ENCODE measurements at regions not wholly inside any gene's neighbourhood (a gene's known extent, or its start where the extent isn't known, plus 50 kb on each side); places are given as distances from the start of the nearest gene placed in this dataset.

- Histone ChIP-seq H3K9ac (ENCODE audit: low read depth, low read length) (no peak overlapping the region), H3K4me2 (ENCODE audit: low read depth, low read length) (no peak overlapping the region)
These were observed 76.8 kb downstream of the POU3F3 start for GRCh38 chr2:104930732-104931131.

More at GRCh38 chr2:104930732-104931131, 76.8 kb downstream of the POU3F3 start:
- ChIA-PET POLR2A (ENCODE audit: unreplicated experiment) (no interaction called here), CTCF (no interaction called here)
- Histone ChIP-seq H3K23ac (ENCODE audit: low read depth, low read length) (no peak overlapping the region), H3K18ac (ENCODE audit: low read depth, low read length) (no peak overlapping the region), H3K79me1 (ENCODE audit: low read depth in 1 of 2, low read length in 2 of 2) (no peaks in the 10 kb centered on the region), H2AK9ac (replicated peaks; ENCODE audit: low read depth, low read length, poor library complexity) (no peak overlapping the region), H4K20me1 (ENCODE audit: insufficient read depth, low read length) (no peaks in the 10 kb centered on the region), H3K27me3 (ENCODE audit: control insufficient read depth, insufficient read depth, low read length) (no peaks in the 10 kb centered on the region), H3K9me3 (ENCODE audit: control insufficient read depth, insufficient read depth, low read length) (no peaks in the 10 kb centered on the region), H4K5ac (ENCODE audit: low read depth, low read length) (no peak overlapping the region), H3K14ac (replicated peaks; ENCODE audit: low read depth, low read length) (no peak overlapping the region), H3K36me3 (ENCODE audit: control insufficient read depth, insufficient read depth, low read length) (no peaks in the 10 kb centered on the region), H3K4me1 (ENCODE audit: control insufficient read depth, insufficient read depth, low read length) (no peaks in the 10 kb centered on the region), H4K8ac (ENCODE audit: low read depth in 2 of 2, low read length in 2 of 2) (no peak overlapping the region), H3K9me1 (ENCODE audit: insufficient read depth, low read length) (no peaks in the 10 kb centered on the region), H2BK15ac (ENCODE audit: low read depth, low read length) (no peak overlapping the region), H2BK20ac (ENCODE audit: low read depth, low read length) (no peak overlapping the region), H2BK120ac (ENCODE audit: low read depth, low read length) (no peak overlapping the region), H3K56ac (ENCODE audit: extremely low read depth, insufficient read depth, low read length) (no peak overlapping the region), H3K4me3 (ENCODE audit: insufficient read depth, low read depth, low read length) (no peak overlapping the region), H3K4ac (ENCODE audit: low read depth, low read length) (no peak overlapping the region), H2AFZ (replicated peaks; ENCODE audit: low read length, poor library complexity) (no peak overlapping the region), H2AK5ac (ENCODE audit: low read depth, low read length) (no peak overlapping the region), H3K27ac (ENCODE audit: insufficient read depth, low read length) (no peak overlapping the region), H2BK5ac (ENCODE audit: low read depth, low read length, poor library complexity, severe bottlenecking) (no peak overlapping the region), H4K91ac (ENCODE audit: insufficient read depth, low read depth, low read length) (no peak overlapping the region)
- no TSS peak for BruUV-seq (replicated peaks)
- in situ Hi-C loops (cut with MboI; ENCODE audit: low sequenced_read_pairs) = no loop called here
- WGBS, 2 experiments (ENCODE audit: extremely low coverage in 2 of 2, insufficient read length in 1 of 2) = 33% methylated on average over 1 of the region's 3 CpGs; no CpG with 5 or more reads in 1 of the 2 experiments
- dilution Hi-C loops (cut with HindIII; ENCODE audit: low sequenced_read_pairs, unreplicated experiment) = no loop called here
- intact Hi-C loops (cut with micrococcal nuclease) = no loop called here
- ATAC-seq (ENCODE audit: low read depth) = no peak
- TF ChIP-seq FOS (IDR thresholded peaks at IDR 0.05; ENCODE audit: low read depth, low read length) = no peak
- TF ChIP-seq CEBPB (IDR thresholded peaks at IDR 0.05; ENCODE audit: low read depth, low read length) = no peak
- no peak for TF ChIP-seq MAFK (IDR thresholded peaks at IDR 0.05; ENCODE audit: low read depth, low read length)
- TF ChIP-seq, protein P1, sequence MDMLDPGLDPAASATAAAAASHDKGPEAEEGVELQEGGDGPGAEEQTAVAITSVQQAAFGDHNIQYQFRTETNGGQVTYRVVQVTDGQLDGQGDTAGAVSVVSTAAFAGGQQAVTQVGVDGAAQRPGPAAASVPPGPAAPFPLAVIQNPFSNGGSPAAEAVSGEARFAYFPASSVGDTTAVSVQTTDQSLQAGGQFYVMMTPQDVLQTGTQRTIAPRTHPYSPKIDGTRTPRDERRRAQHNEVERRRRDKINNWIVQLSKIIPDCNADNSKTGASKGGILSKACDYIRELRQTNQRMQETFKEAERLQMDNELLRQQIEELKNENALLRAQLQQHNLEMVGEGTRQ (IDR thresholded peaks at IDR 0.05; ENCODE audit: low read depth, low read length) = no peak
- no peak for TF ChIP-seq RFX5 (IDR thresholded peaks at IDR 0.05; ENCODE audit: low read depth, low read length)
- TF ChIP-seq, protein P2, sequence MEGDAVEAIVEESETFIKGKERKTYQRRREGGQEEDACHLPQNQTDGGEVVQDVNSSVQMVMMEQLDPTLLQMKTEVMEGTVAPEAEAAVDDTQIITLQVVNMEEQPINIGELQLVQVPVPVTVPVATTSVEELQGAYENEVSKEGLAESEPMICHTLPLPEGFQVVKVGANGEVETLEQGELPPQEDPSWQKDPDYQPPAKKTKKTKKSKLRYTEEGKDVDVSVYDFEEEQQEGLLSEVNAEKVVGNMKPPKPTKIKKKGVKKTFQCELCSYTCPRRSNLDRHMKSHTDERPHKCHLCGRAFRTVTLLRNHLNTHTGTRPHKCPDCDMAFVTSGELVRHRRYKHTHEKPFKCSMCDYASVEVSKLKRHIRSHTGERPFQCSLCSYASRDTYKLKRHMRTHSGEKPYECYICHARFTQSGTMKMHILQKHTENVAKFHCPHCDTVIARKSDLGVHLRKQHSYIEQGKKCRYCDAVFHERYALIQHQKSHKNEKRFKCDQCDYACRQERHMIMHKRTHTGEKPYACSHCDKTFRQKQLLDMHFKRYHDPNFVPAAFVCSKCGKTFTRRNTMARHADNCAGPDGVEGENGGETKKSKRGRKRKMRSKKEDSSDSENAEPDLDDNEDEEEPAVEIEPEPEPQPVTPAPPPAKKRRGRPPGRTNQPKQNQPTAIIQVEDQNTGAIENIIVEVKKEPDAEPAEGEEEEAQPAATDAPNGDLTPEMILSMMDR (conservative IDR thresholded peaks at IDR 0.05; ENCODE audit: low read depth, low read length) = no peak
- TF ChIP-seq POLR2A (IDR thresholded peaks at IDR 0.05; ENCODE audit: low read depth, low read length) = no peak
- TF ChIP-seq RCOR1 (IDR thresholded peaks at IDR 0.05; ENCODE audit: insufficient replicate concordance, low read length) = no peak
- no peak for TF ChIP-seq MAZ (IDR thresholded peaks at IDR 0.05; ENCODE audit: borderline replicate concordance, low read depth, low read length)
- TF ChIP-seq NFE2L2 (IDR thresholded peaks at IDR 0.05; ENCODE audit: low read depth, low read length) = no peak
- TF ChIP-seq MXI1 (IDR thresholded peaks at IDR 0.05; ENCODE audit: borderline replicate concordance, low read depth, low read length) = no peak
- TF ChIP-seq SMC3 (IDR thresholded peaks at IDR 0.05; ENCODE audit: low read depth, low read length) = no peak
- TF ChIP-seq BHLHE40 (IDR thresholded peaks at IDR 0.05; ENCODE audit: low read depth, low read length) = no peak
- TF ChIP-seq CHD1 (IDR thresholded peaks at IDR 0.05; ENCODE audit: low read depth, low read length) = no peak
- TF ChIP-seq, protein P3, sequence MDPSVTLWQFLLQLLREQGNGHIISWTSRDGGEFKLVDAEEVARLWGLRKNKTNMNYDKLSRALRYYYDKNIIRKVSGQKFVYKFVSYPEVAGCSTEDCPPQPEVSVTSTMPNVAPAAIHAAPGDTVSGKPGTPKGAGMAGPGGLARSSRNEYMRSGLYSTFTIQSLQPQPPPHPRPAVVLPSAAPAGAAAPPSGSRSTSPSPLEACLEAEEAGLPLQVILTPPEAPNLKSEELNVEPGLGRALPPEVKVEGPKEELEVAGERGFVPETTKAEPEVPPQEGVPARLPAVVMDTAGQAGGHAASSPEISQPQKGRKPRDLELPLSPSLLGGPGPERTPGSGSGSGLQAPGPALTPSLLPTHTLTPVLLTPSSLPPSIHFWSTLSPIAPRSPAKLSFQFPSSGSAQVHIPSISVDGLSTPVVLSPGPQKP (IDR thresholded peaks at IDR 0.05; ENCODE audit: borderline replicate concordance, low read depth, low read length) = no peak
- no peak for TF ChIP-seq RAD21 (IDR thresholded peaks at IDR 0.05; ENCODE audit: low read length)
- no peak for DNase-seq
